ENCODE measurements at regions not wholly inside any gene's neighbourhood (a gene's known extent, or its start where the extent isn't known, plus 50 kb on each side); places are given as distances from the start of the nearest gene placed in this dataset.

GRCh38 chr9:16356196-16356765, 514.2 kb downstream of the BNC2 start:
- peaks cover 15% of the 10 kb centered on the region for H3K9me3 Mint-ChIP-seq
- peaks cover 23% of the 10 kb centered on the region for H3K4me1 Mint-ChIP-seq
- H3K4me2 ChIP-seq: no peak overlapping the region

GRCh38 chr9:16357828-16358227, 512.6 kb downstream of the BNC2 start:
- H3K9ac ChIP-seq: no peak overlapping the region
- Mint-ChIP-seq H3K27me3 (ENCODE audit: insufficient read depth, low read depth) (peaks cover 7% of the 10 kb centered on the region), H3K9me3 (peaks cover 15% of the 10 kb centered on the region), H3K36me3 (peaks cover 1% of the 10 kb centered on the region), H3K27ac (peak overlapping the region; percentile 2), H3K4me1 (peaks cover 16% of the 10 kb centered on the region), H3K4me3 (no peak overlapping the region)
- no peaks in the 10 kb centered on the region for H3K9me3 ChIP-seq (ENCODE audit: low read depth)
- no peaks in the 10 kb centered on the region for H3K36me3 ChIP-seq
- H3K27me3 ChIP-seq: no peaks in the 10 kb centered on the region
- peaks cover 20% of the 10 kb centered on the region for H3K4me1 ChIP-seq
- no peak overlapping the region for H2AFZ ChIP-seq (replicated peaks)
- no peaks in the 10 kb centered on the region for H4K20me1 ChIP-seq (ENCODE audit: low read depth)
- H3K27ac ChIP-seq: no peak overlapping the region
- H3K4me2 ChIP-seq: no peak overlapping the region
- no peak overlapping the region for H3K4me3 ChIP-seq
- H3K79me2 ChIP-seq (ENCODE audit: low read depth): no peaks in the 10 kb centered on the region
- no peak for DNase-seq (ENCODE audit: low spot score)
- H3F3A ChIP-seq (ENCODE audit: low read depth): no peaks in the 10 kb centered on the region
- no peak for TF ChIP-seq CTCF (IDR thresholded peaks at IDR 0.05)
- no peak for TF ChIP-seq EZH2 (IDR thresholded peaks at IDR 0.05)

More at GRCh38 chr9:16356196-16356765, 514.2 kb downstream of the BNC2 start:
- Mint-ChIP-seq H3K27me3 (ENCODE audit: insufficient read depth, low read depth) (peaks cover 10% of the 10 kb centered on the region), H3K27ac (no peak overlapping the region), H3K36me3 (peaks cover 1% of the 10 kb centered on the region), H3K4me3 (no peak overlapping the region)
- Histone ChIP-seq H3K9ac (no peak overlapping the region), H3K4me1 (peaks cover 22% of the 10 kb centered on the region), H3F3A (ENCODE audit: low read depth) (no peaks in the 10 kb centered on the region), H3K27me3 (no peaks in the 10 kb centered on the region), H3K79me2 (ENCODE audit: low read depth) (no peaks in the 10 kb centered on the region), H3K36me3 (no peaks in the 10 kb centered on the region), H4K20me1 (ENCODE audit: low read depth) (no peaks in the 10 kb centered on the region), H2AFZ (replicated peaks) (no peak overlapping the region), H3K4me3 (no peak overlapping the region), H3K27ac (no peak overlapping the region), H3K9me3 (ENCODE audit: low read depth) (no peaks in the 10 kb centered on the region)
- no peak for DNase-seq (ENCODE audit: low spot score)
- TF ChIP-seq CTCF (IDR thresholded peaks at IDR 0.05): no peak
- TF ChIP-seq EZH2 (IDR thresholded peaks at IDR 0.05): no peak
- no peak for TF ChIP-seq EZH2phosphoT487 (IDR thresholded peaks at IDR 0.05)

GRCh38 chr9:16358751-16359150, 511.7 kb downstream of the BNC2 start:
- Histone ChIP-seq H3K27me3 (no peaks in the 10 kb centered on the region), H2AFZ (replicated peaks) (no peak overlapping the region), H3K4me1 (peaks cover 20% of the 10 kb centered on the region), H3K4me3 (no peak overlapping the region), H3F3A (ENCODE audit: low read depth) (no peaks in the 10 kb centered on the region), H3K4me2 (no peak overlapping the region), H3K9ac (no peak overlapping the region), H3K9me3 (ENCODE audit: low read depth) (no peaks in the 10 kb centered on the region), H3K36me3 (no peaks in the 10 kb centered on the region), H4K20me1 (ENCODE audit: low read depth) (no peaks in the 10 kb centered on the region), H3K79me2 (ENCODE audit: low read depth) (no peaks in the 10 kb centered on the region), H3K27ac (no peak overlapping the region)
- Mint-ChIP-seq H3K4me1 (peaks cover 18% of the 10 kb centered on the region), H3K27ac (no peak overlapping the region), H3K4me3 (no peak overlapping the region), H3K27me3 (ENCODE audit: insufficient read depth, low read depth) (peaks cover 10% of the 10 kb centered on the region), H3K36me3 (peaks cover 1% of the 10 kb centered on the region), H3K9me3 (peaks cover 15% of the 10 kb centered on the region)
- no peak for DNase-seq (ENCODE audit: low spot score)
- no peak for TF ChIP-seq EZH2phosphoT487 (IDR thresholded peaks at IDR 0.05)
- TF ChIP-seq EZH2 (IDR thresholded peaks at IDR 0.05): no peak
- TF ChIP-seq CTCF (IDR thresholded peaks at IDR 0.05): no peak
